ENCODE measurements at regions not wholly inside any gene's neighbourhood (a gene's known extent, or its start where the extent isn't known, plus 50 kb on each side); places are given as distances from the start of the nearest gene placed in this dataset.
A peak's percentile ranks its signal among the peaks of the same experiment; 100 is the strongest.
"Not testable (repeated sequence)": the region's sequence is repeated elsewhere in the genome, so short reads cannot be mapped to it uniquely, and the experiment has no call there.

DNA sequence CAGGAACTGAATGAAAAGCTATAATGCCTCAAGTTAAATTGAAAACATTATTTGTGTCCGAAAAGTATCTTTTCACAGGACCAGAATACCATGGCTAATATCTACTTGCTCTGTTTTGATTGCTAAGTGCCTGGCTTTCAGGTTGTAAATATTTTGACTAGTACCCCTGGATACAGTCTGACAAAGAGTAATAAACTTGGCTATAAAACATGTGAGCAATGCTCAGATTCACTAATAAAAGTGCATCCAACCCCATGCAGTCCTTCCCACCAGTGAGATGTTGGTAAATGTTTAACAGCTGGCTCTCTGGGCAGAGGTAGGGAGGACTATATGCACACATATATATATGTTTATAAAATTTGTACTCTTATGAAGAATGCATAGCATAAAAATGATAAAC lies 281.8 kb upstream of the TGFBR2 start:
- Histone ChIP-seq H3K4me3 (no peak overlapping the region), H3K27ac (peak overlapping the region in 3 of 10 donors; percentile 6 to 37 (median 17)), H3K9me3 (peaks cover 0 to 21% (median 3%) of the 10 kb centered on the region in 11 donors), H3K36me3 (no peaks in the 10 kb centered on the region), H3K4me1 (peaks cover 0 to 15% (median 3%) of the 10 kb centered on the region in 9 donors), H3K27me3 (no peaks in the 10 kb centered on the region)
- no peak for DNase-seq
- 41 to 54% methylated on average over 1 of the region's 1 CpG for WGBS, 2 donors
- peak in 3 of 8 donors; percentile 57 to 85 (median 59) for ATAC-seq
- intact Hi-C loops (cut with DNase I), result no loop called here
- TF ChIP-seq, protein P1, sequence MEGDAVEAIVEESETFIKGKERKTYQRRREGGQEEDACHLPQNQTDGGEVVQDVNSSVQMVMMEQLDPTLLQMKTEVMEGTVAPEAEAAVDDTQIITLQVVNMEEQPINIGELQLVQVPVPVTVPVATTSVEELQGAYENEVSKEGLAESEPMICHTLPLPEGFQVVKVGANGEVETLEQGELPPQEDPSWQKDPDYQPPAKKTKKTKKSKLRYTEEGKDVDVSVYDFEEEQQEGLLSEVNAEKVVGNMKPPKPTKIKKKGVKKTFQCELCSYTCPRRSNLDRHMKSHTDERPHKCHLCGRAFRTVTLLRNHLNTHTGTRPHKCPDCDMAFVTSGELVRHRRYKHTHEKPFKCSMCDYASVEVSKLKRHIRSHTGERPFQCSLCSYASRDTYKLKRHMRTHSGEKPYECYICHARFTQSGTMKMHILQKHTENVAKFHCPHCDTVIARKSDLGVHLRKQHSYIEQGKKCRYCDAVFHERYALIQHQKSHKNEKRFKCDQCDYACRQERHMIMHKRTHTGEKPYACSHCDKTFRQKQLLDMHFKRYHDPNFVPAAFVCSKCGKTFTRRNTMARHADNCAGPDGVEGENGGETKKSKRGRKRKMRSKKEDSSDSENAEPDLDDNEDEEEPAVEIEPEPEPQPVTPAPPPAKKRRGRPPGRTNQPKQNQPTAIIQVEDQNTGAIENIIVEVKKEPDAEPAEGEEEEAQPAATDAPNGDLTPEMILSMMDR (IDR thresholded peaks at IDR 0.05), result no peak

DNA sequence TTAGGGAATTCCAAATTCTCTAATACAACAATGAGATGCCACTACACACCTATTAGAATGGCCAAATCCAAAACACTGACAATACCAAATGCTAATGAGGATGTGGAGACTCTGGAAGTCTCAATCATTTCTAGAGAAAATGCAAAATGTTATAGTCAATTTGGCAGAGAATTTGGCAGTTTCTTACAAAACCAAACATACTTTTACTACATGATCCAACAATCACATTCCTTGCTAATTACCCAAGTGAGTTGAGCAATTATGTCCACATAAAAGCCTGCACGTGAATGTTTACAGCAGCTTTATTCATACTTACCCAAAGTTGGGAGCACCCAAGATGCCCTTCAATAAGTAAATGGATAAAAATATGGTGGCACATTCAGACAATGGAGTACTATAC lies 278.4 kb upstream of the TGFBR2 start:
- intact Hi-C loops (cut with DNase I); DNase-seq; ATAC-seq; H3K9me3 ChIP-seq; H3K4me3 ChIP-seq; H3K27me3 ChIP-seq; H3K27ac ChIP-seq; H3K36me3 ChIP-seq: not testable (repeated sequence)
- peaks cover 0 to 23% (median 0%) of the 10 kb centered on the region in 9 donors for H3K4me1 ChIP-seq
- 69 to 73% methylated on average over 1 of the region's 1 CpG for WGBS, 2 donors

DNA sequence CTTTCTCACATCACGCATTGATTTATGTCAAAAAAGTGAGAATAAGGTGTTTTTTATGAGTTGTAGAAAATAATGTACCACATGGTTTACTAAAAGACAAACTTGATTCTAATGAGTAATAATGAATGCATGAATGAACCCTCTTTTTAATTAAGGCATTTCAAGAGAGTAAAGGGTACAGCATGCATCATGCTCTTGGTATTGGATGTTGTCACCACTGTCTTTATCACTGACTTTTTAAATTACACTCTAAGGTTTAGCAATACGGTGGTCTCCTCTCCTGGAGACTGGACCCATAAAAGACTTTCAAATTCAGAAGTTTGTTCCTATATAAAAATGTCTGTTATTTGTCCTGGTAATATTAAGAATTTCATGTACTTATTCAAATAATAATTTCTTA lies 277.5 kb upstream of the TGFBR2 start:
- DNase-seq; ATAC-seq; H3K27me3 ChIP-seq; H3K4me3 ChIP-seq; H3K36me3 ChIP-seq; intact Hi-C loops (cut with DNase I); H3K27ac ChIP-seq; H3K9me3 ChIP-seq: not testable (repeated sequence)
- peaks cover 0 to 23% (median 0%) of the 10 kb centered on the region in 9 donors for H3K4me1 ChIP-seq
- WGBS, 2 donors, result 91 to 92% methylated on average over 2 of the region's 2 CpGs

DNA sequence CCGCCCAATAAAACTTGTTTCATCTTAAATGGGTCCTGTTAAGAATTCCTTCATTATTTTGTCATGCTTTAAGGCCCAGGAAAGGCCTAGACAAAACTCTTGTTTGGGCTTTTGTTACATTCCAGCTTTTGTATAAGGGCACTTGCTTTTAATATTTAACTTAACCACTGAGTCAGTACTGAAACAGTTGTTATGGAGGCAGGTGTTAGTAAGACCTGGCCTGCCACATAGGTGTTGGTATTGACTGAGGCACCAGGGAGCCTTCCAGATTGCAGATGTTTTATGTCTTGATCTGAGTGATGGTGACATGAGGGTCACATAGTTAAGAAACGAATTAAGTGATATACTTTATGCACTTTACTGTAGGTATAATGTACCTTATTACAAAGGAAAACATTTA lies 274.9 kb upstream of the TGFBR2 start:
- Histone ChIP-seq H3K27ac (no peak overlapping the region), H3K4me3 (no peak overlapping the region), H3K27me3 (no peaks in the 10 kb centered on the region), H3K4me1 (peaks cover 0 to 9% (median 0%) of the 10 kb centered on the region in 9 donors), H3K9me3 (no peaks in the 10 kb centered on the region), H3K36me3 (no peaks in the 10 kb centered on the region)
- DNase-seq, result no peak
- TF ChIP-seq, protein P1 (IDR thresholded peaks at IDR 0.05), result no peak
- WGBS, 2 donors, result 65 to 89% methylated on average over 2 of the region's 2 CpGs
- intact Hi-C loops (cut with DNase I), result no loop called here
- ATAC-seq, result no peak

- DNase-seq (no peak), ATAC-seq (peak in 2 of 8 donors; percentile 16 to 17)
- Histone ChIP-seq H3K36me3 (no peaks in the 10 kb centered on the region), H3K4me3 (no peak overlapping the region), H3K27me3 (no peaks in the 10 kb centered on the region), H3K9me3 (peaks cover 0 to 2% (median 0%) of the 10 kb centered on the region in 11 donors), H3K4me1 (peaks cover 0 to 9% (median 0%) of the 10 kb centered on the region in 9 donors), H3K27ac (no peak overlapping the region)
- intact Hi-C loops (cut with DNase I), result no loop called here
- TF ChIP-seq, protein P1 (IDR thresholded peaks at IDR 0.05), result no peak
- WGBS, 2 donors, result 67 to 73% methylated on average over 10 of the region's 10 CpGs
Observed at GRCh38 chr3:30332196-30333021, 274.0 kb upstream of the TGFBR2 start.

All from heart right ventricle (tissue), 16 donors.